ENCODE measurements at regions not wholly inside any gene's neighbourhood (a gene's known extent, or its start where the extent isn't known, plus 50 kb on each side); places are given as distances from the start of the nearest gene placed in this dataset.

DNA sequence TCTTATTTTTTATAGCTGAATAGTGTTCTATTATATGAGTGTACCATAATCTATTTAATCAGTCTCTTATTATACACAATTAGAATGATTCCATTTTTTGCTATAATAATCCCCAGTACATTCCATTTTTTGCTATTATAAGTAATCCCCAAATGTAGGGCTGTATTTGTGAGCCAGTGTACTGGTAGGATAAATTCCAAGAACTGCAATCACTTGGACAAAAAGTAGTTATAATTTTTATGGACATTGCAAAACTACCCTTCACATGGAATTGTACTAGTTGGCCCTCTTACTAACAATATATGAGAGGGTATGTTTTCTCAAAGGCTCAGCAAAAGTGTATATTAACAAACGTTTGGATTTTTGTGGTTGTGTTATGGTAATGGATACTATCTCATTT lies 481.7 kb upstream of the CLINT1 start:
- peaks cover 2% of the 10 kb centered on the region for H3K36me3 Mint-ChIP-seq (ENCODE audit: low read depth)
- TF ChIP-seq, protein P1, sequence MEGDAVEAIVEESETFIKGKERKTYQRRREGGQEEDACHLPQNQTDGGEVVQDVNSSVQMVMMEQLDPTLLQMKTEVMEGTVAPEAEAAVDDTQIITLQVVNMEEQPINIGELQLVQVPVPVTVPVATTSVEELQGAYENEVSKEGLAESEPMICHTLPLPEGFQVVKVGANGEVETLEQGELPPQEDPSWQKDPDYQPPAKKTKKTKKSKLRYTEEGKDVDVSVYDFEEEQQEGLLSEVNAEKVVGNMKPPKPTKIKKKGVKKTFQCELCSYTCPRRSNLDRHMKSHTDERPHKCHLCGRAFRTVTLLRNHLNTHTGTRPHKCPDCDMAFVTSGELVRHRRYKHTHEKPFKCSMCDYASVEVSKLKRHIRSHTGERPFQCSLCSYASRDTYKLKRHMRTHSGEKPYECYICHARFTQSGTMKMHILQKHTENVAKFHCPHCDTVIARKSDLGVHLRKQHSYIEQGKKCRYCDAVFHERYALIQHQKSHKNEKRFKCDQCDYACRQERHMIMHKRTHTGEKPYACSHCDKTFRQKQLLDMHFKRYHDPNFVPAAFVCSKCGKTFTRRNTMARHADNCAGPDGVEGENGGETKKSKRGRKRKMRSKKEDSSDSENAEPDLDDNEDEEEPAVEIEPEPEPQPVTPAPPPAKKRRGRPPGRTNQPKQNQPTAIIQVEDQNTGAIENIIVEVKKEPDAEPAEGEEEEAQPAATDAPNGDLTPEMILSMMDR (IDR thresholded peaks at IDR 0.05): no peak

DNA sequence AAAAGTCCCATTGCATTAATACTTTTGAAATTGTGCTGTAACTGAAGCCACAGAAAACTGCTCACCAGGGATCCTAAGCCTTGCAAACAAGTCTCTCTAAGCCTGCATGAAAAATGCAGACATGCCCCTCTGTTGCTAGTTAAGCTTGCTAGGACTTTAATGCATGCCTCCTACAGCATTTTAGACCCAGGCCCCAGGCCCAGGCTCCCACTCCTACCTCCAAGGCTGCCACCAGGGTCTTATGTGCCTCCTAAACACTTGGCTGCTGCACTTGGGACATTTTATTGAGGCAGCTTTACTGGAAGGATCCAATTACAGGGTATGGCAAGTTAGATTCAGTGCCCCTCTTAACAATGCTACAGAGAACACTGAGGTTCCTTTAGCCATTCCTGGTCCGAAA lies 467.3 kb upstream of the CLINT1 start:
- TF ChIP-seq, protein P1 (IDR thresholded peaks at IDR 0.05): no peak
- H3K4me1 Mint-ChIP-seq (ENCODE audit: low read depth): no peaks in the 10 kb centered on the region
- H3K9me3 Mint-ChIP-seq (ENCODE audit: low read depth): peaks cover 19% of the 10 kb centered on the region
- no peak overlapping the region for H3K4me3 Mint-ChIP-seq (ENCODE audit: unreplicated experiment)
- DNase-seq (ENCODE audit: low spot score): no peak
- no peaks in the 10 kb centered on the region for H3K27me3 Mint-ChIP-seq (ENCODE audit: low read depth)
- H3K36me3 Mint-ChIP-seq (ENCODE audit: low read depth): no peaks in the 10 kb centered on the region
- no peak overlapping the region for H3K27ac Mint-ChIP-seq (ENCODE audit: unreplicated experiment)

More for the DNA sequence above, 481.7 kb upstream of the CLINT1 start:
- H3K27me3 Mint-ChIP-seq (ENCODE audit: low read depth): no peaks in the 10 kb centered on the region
- H3K27ac Mint-ChIP-seq (ENCODE audit: unreplicated experiment): no peak overlapping the region
- no peak for DNase-seq (ENCODE audit: low spot score)
- H3K4me1 Mint-ChIP-seq (ENCODE audit: low read depth): no peaks in the 10 kb centered on the region
- peaks cover 26% of the 10 kb centered on the region for H3K9me3 Mint-ChIP-seq (ENCODE audit: low read depth)
- no peak overlapping the region for H3K4me3 Mint-ChIP-seq (ENCODE audit: unreplicated experiment)

DNA sequence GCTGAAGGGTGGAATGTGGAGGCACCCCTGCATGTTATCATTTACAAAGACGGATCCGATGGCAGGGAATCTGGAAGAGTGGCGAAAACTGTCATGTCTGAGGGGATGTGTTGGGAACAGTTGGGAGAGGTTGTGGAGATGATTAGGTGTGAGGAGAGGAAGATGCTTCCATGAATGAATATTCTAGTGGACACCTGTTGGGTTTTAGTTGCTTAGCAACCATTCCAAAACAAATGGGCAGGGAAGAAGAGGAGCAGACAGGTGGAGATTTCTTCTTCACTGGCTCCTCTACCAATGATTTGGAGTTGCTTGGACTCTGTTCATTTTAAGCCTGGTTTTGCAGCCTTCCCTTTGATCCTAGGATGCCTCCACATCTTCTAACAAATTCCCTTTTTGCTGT lies 465.3 kb upstream of the CLINT1 start:
- no peak overlapping the region for H3K27ac Mint-ChIP-seq (ENCODE audit: unreplicated experiment)
- DNase-seq (ENCODE audit: low spot score): no peak
- H3K4me3 Mint-ChIP-seq (ENCODE audit: unreplicated experiment): no peak overlapping the region
- H3K9me3 Mint-ChIP-seq (ENCODE audit: low read depth): peaks cover 3% of the 10 kb centered on the region
- no peaks in the 10 kb centered on the region for H3K36me3 Mint-ChIP-seq (ENCODE audit: low read depth)
- TF ChIP-seq, protein P1 (IDR thresholded peaks at IDR 0.05): no peak
- H3K27me3 Mint-ChIP-seq (ENCODE audit: low read depth): no peaks in the 10 kb centered on the region
- H3K4me1 Mint-ChIP-seq (ENCODE audit: low read depth): no peaks in the 10 kb centered on the region

DNA sequence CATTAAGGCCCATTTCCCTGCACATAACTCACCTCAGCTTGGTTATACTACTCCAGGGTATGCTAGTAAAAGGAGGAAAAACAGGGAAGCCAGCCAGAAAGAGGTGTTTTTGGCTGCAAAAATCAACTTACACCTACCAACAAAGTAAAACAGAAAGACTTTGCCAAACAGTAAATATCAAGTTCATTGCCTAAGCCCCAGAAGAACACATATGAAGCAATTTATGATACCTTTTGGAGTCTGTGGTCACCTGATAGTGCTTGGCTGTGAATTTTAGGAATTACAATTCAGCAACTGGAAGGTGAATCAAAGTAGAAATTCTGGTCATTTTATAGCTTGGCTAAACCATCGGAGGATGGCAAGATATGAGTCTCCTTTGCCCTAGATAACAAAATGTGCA lies 463.7 kb upstream of the CLINT1 start:
- no peaks in the 10 kb centered on the region for H3K9me3 Mint-ChIP-seq (ENCODE audit: low read depth)
- no peaks in the 10 kb centered on the region for H3K27me3 Mint-ChIP-seq (ENCODE audit: low read depth)
- H3K4me3 Mint-ChIP-seq (ENCODE audit: unreplicated experiment): no peak overlapping the region
- TF ChIP-seq, protein P1 (IDR thresholded peaks at IDR 0.05): no peak
- no peaks in the 10 kb centered on the region for H3K36me3 Mint-ChIP-seq (ENCODE audit: low read depth)
- no peak for DNase-seq (ENCODE audit: low spot score)
- no peaks in the 10 kb centered on the region for H3K4me1 Mint-ChIP-seq (ENCODE audit: low read depth)
- no peak overlapping the region for H3K27ac Mint-ChIP-seq (ENCODE audit: unreplicated experiment)

DNA sequence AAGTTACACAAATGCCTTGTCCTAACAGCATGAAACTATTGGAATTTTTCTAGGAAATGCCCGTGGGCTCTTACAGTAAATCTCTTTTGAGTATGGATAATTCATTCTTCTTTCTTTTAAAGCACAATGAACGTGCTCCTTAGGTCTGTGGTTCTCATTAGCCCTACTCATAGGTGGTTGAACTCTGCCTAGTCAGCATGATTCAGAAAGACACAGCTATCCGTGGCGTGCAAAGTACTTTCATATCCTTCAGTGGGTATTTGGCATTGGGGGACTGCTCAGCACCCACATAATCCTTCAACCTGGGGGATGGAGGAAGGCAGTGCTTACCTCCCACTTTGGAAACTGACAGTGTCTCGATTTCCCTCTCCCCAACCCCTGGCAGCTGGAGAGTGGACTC lies 462.0 kb upstream of the CLINT1 start:
- H3K27ac Mint-ChIP-seq (ENCODE audit: unreplicated experiment): no peak overlapping the region
- no peaks in the 10 kb centered on the region for H3K9me3 Mint-ChIP-seq (ENCODE audit: low read depth)

More for the DNA sequence above, 462.0 kb upstream of the CLINT1 start:
- no peaks in the 10 kb centered on the region for H3K4me1 Mint-ChIP-seq (ENCODE audit: low read depth)
- H3K27me3 Mint-ChIP-seq (ENCODE audit: low read depth): no peaks in the 10 kb centered on the region
- no peaks in the 10 kb centered on the region for H3K36me3 Mint-ChIP-seq (ENCODE audit: low read depth)
- TF ChIP-seq, protein P1 (IDR thresholded peaks at IDR 0.05): no peak
- DNase-seq (ENCODE audit: low spot score): no peak
- no peak overlapping the region for H3K4me3 Mint-ChIP-seq (ENCODE audit: unreplicated experiment)
